ENCODE measurements at regions not wholly inside any gene's neighbourhood (a gene's known extent, or its start where the extent isn't known, plus 50 kb on each side); places are given as distances from the start of the nearest gene placed in this dataset.

GRCh38 chr4:96326846-96327245, 487.0 kb downstream of the PDHA2 start:
- TF ChIP-seq CTCF (conservative IDR thresholded peaks at IDR 0.05; ENCODE audit: low read depth, low read length): no peak
- TF ChIP-seq ELK1 (IDR thresholded peaks at IDR 0.05; ENCODE audit: borderline replicate concordance, low read depth, low read length): no peak
- TF ChIP-seq RCOR1 (IDR thresholded peaks at IDR 0.05; ENCODE audit: insufficient replicate concordance, low read length): no peak
- no peak for TF ChIP-seq POLR2A (IDR thresholded peaks at IDR 0.05; ENCODE audit: low read depth, low read length)
